OCI-LY7 (cell line): ENCODE measurements at regions not wholly inside any gene's neighbourhood (a gene's known extent, or its start where the extent isn't known, plus 50 kb on each side); places are given as distances from the start of the nearest gene placed in this dataset.
"Not testable (repeated sequence)": the region's sequence is repeated elsewhere in the genome, so short reads cannot be mapped to it uniquely, and the experiment has no call there.

Experiments
- BruUV-seq: library from RNA; stranded (reverse); fragments of 400-500 nt; replicated peaks from 2 replicates; lab custom pipeline; 2021; lab: Mats Ljungman, UMichigan
- CTCF ChIA-PET: fragments of 300-600 bp; sonication (Branson Sonifier 250); formaldehyde crosslinking; loops from one replicate; lab custom pipeline; 2022; ENCODE audit warnings: antibody characterized with exemption; ENCODE audit not compliant: unreplicated experiment; lab: Charles Lee
- POLR2A ChIA-PET: fragments of 300-600 bp; sonication (Branson Sonifier 250); formaldehyde crosslinking; loops from one replicate; lab custom pipeline; 2022; ENCODE audit warnings: antibody characterized with exemption; lab: Charles Lee
- DNase-seq: peaks from one replicate; pipeline ENCODE4 v3.0.0-alpha.2; 2015; ENCODE audit warnings: low spot score
- H2AFZ ChIP-seq: fragments of 200-600 bp; sonication (generic), shearing (Covaris generic); 2 replicates; pipeline ENCODE4 v1.6.1; 2014; ENCODE audit warnings: mild to moderate bottlenecking, antibody characterized with exemption, low read length, moderate library complexity
- H3K27ac ChIP-seq: fragments of 200-600 bp; sonication (generic); 2 replicates; pipeline ENCODE4 v1.5.1; 2014; ENCODE audit warnings: mixed run types, low read depth, mild to moderate bottlenecking, moderate library complexity, low read length, inconsistent platforms; ENCODE audit not compliant: poor library complexity, severe bottlenecking
- H3K36me3 ChIP-seq: fragments of 200-600 bp; sonication (generic); 2 replicates; pipeline ENCODE4 v1.6.1; 2014; ENCODE audit warnings: mild to moderate bottlenecking, antibody characterized with exemption, low read length, moderate library complexity, mixed read lengths; ENCODE audit not compliant: insufficient read depth
- H3K4me1 ChIP-seq: fragments of 200-600 bp; sonication (generic); 2 replicates; pipeline ENCODE4 v1.5.1; 2014; ENCODE audit warnings: mild to moderate bottlenecking, low read length; ENCODE audit not compliant: insufficient read depth, poor library complexity, severe bottlenecking
- H3K4me2 ChIP-seq: fragments of 200-600 bp; sonication (generic); 2 replicates; pipeline ENCODE4 v1.6.1; 2014; ENCODE audit warnings: mild to moderate bottlenecking, low read length
- H3K4me3 ChIP-seq: fragments of 200-600 bp; sonication (generic); 2 replicates; pipeline ENCODE4 v1.5.1; 2014; ENCODE audit warnings: mild to moderate bottlenecking, low read depth, low read length; ENCODE audit not compliant: poor library complexity, severe bottlenecking
- H3K79me2 ChIP-seq: fragments of 200-600 bp; sonication (generic); 2 replicates; pipeline ENCODE4 v1.6.1; 2016; ENCODE audit warnings: low read depth, mild to moderate bottlenecking, low read length, moderate library complexity, mixed read lengths; ENCODE audit not compliant: insufficient read depth
- H3K9me2 ChIP-seq: fragments of 200-600 bp; sonication (generic); 2 replicates; pipeline ENCODE4 v1.6.1; 2016; ENCODE audit warnings: mild to moderate bottlenecking, low read length, mixed read lengths; ENCODE audit not compliant: insufficient read depth
- H3K9me3 ChIP-seq: fragments of 200-600 bp; sonication (generic); 2 replicates; pipeline ENCODE4 v1.6.1; 2014; ENCODE audit warnings: mild to moderate bottlenecking, mixed run types, low read length, mixed read lengths
- H4K20me1 ChIP-seq: fragments of 200-600 bp; sonication (generic); 2 replicates; pipeline ENCODE4 v1.6.1; 2014; ENCODE audit warnings: mild to moderate bottlenecking, antibody characterized with exemption, low read length, moderate library complexity, mixed read lengths; ENCODE audit not compliant: insufficient read depth
- intact Hi-C: fragments of 100-400 bp; cut with micrococcal nuclease; formaldehyde crosslinking; loops from one replicate; pipeline ENCODE4 v1.10.0; 2022; ENCODE audit not compliant: unreplicated experiment

GRCh38 chr1:223998676-223999455 is 115.0 kb upstream of the FBXO28 start:
- DNase-seq = peak; percentile 7
- BruUV-seq, H3K79me2 ChIP-seq, H3K9me3 ChIP-seq, H3K27ac ChIP-seq, H3K36me3 ChIP-seq, H3K9me2 ChIP-seq, H3K4me3 ChIP-seq, H4K20me1 ChIP-seq, POLR2A ChIA-PET, CTCF ChIA-PET, H2AFZ ChIP-seq, H3K4me1 ChIP-seq: not testable (repeated sequence)
- intact Hi-C loops = loop anchor here (10.0 kb wide), 1 partner anchor 186 kb away; the partner anchor contains the start of gene DEGS1
- 0 out of 2 replicates have a peak overlapping the region, but pooled peaks have one; percentile 0 for H3K4me2 ChIP-seq

GRCh38 chr1:223996376-223996775 is 117.5 kb upstream of the FBXO28 start:
- H3K27ac ChIP-seq, H3K4me1 ChIP-seq, POLR2A ChIA-PET, H3K9me3 ChIP-seq, H3K4me2 ChIP-seq, H4K20me1 ChIP-seq, CTCF ChIA-PET, BruUV-seq, H3K9me2 ChIP-seq, DNase-seq, H3K4me3 ChIP-seq, H2AFZ ChIP-seq, H3K36me3 ChIP-seq: not testable (repeated sequence)
- H3K79me2 ChIP-seq = peaks cover 10% of the 10 kb centered on the region; the same call in 1 of the 2 replicates
- intact Hi-C loops = loop anchor here (10.0 kb wide), 1 partner anchor 188 kb away; the partner anchor contains the start of gene DEGS1

- Histone ChIP-seq H2AFZ (peak overlapping the region; percentile 36; the same call in 1 of the 2 replicates), H3K4me2 (peak overlapping the region; percentile 67), H3K27ac (peak overlapping the region; percentile 79), H3K4me3 (peak overlapping the region; percentile 77), H3K79me2 (peaks cover 10% of the 10 kb centered on the region; the same call in 1 of the 2 replicates)
- POLR2A ChIA-PET = interaction anchor here (0.6 kb wide), 2 partner anchors 124 to 199 kb away, joined by 3 read pairs; no protein-coding TSS in a partner anchor
- DNase-seq = peak; percentile 99
- H4K20me1 ChIP-seq, H3K36me3 ChIP-seq, H3K9me2 ChIP-seq, H3K9me3 ChIP-seq, CTCF ChIA-PET, H3K4me1 ChIP-seq, BruUV-seq: not testable (repeated sequence)
- intact Hi-C loops = loop anchor here (2.0 to 10.0 kb wide), 2 partner anchors 146 to 192 kb away; partner anchors contain the start of gene DEGS1
These were observed 121.3 kb upstream of the FBXO28 start for GRCh38 chr1:223992456-223993246.

GRCh38 chr1:223991297-223991857 is 122.5 kb upstream of the FBXO28 start:
- H3K36me3 ChIP-seq, H3K9me3 ChIP-seq, H2AFZ ChIP-seq, H3K4me2 ChIP-seq, H3K4me1 ChIP-seq, DNase-seq, H3K27ac ChIP-seq, H3K9me2 ChIP-seq, POLR2A ChIA-PET, CTCF ChIA-PET, H4K20me1 ChIP-seq, BruUV-seq: not testable (repeated sequence)
- H3K79me2 ChIP-seq = peaks cover 10% of the 10 kb centered on the region; the same call in 1 of the 2 replicates
- H3K4me3 ChIP-seq = peak overlapping the region; percentile 77
- intact Hi-C loops = loop anchor here (10.0 kb wide), 1 partner anchor 193 kb away; the partner anchor contains the start of gene DEGS1

GRCh38 chr1:223961985-223962384 is 116.2 kb upstream of the TP53BP2 start:
- H4K20me1 ChIP-seq, H3K4me3 ChIP-seq, BruUV-seq, DNase-seq, H3K4me1 ChIP-seq, POLR2A ChIA-PET, H3K4me2 ChIP-seq, CTCF ChIA-PET, H3K9me2 ChIP-seq, H3K36me3 ChIP-seq, H3K9me3 ChIP-seq, H2AFZ ChIP-seq, H3K27ac ChIP-seq, intact Hi-C loops, H3K79me2 ChIP-seq: not testable (repeated sequence)

GRCh38 chr1:223952801-223953200 is 107.1 kb upstream of the TP53BP2 start:
- H3K36me3 ChIP-seq, H3K4me2 ChIP-seq, H3K9me2 ChIP-seq, BruUV-seq, intact Hi-C loops, DNase-seq, H3K4me3 ChIP-seq, H2AFZ ChIP-seq, H3K9me3 ChIP-seq, H3K4me1 ChIP-seq, H3K79me2 ChIP-seq, CTCF ChIA-PET, H4K20me1 ChIP-seq, H3K27ac ChIP-seq: not testable (repeated sequence)
- POLR2A ChIA-PET = interaction anchor here (0.6 kb wide), 1 partner anchor 1276 kb away, joined by 3 read pairs; no protein-coding TSS in a partner anchor
